ENCODE measurements at regions not wholly inside any gene's neighbourhood (a gene's known extent, or its start where the extent isn't known, plus 50 kb on each side); places are given as distances from the start of the nearest gene placed in this dataset.

- TF ChIP-seq CTCF (conservative IDR thresholded peaks at IDR 0.05; ENCODE audit: low read depth in 2 of 2) (no peak), ZNF114 (CRISPR knock-in tag; IDR thresholded peaks at IDR 0.05) (no peak), EZH2 (IDR thresholded peaks at IDR 0.05; ENCODE audit: low read depth, unreplicated experiment) (no peak), NANOG (IDR thresholded peaks at IDR 0.05; ENCODE audit: borderline replicate concordance) (no peak)
Observed at GRCh38 chr14:101364503-101365328, 196.6 kb upstream of the DIO3 start (continued).

GRCh38 chr14:101365329-101366158 is 195.8 kb upstream of the DIO3 start:
- Mint-ChIP-seq H3K27ac (no peak overlapping the region), H3K4me3 (no peak overlapping the region), H3K4me1 (peaks cover 15% of the 10 kb centered on the region), H3K27me3 (ENCODE audit: insufficient read depth, low read depth, poor library complexity) (peaks cover 8% of the 10 kb centered on the region), H3K36me3 (ENCODE audit: low read depth) (peaks cover 3% of the 10 kb centered on the region; the same call in 1 of the 3 replicates), H3K9me3 (no peaks in the 10 kb centered on the region; the same call in 1 of the 3 replicates)
- Histone ChIP-seq H3K79me2 (replicated peaks; ENCODE audit: insufficient read depth) (no peaks in the 10 kb centered on the region), H3K4me3 (no peak overlapping the region), H3K4me2 (no peak overlapping the region), H3K4me1 (ENCODE audit: insufficient read depth) (no peaks in the 10 kb centered on the region), H3K36me3 (ENCODE audit: insufficient read depth) (no peaks in the 10 kb centered on the region), H3K27ac (ENCODE audit: low read depth) (no peak overlapping the region), H3K9me2 (ENCODE audit: insufficient read depth) (no peaks in the 10 kb centered on the region), H3K27me3 (ENCODE audit: insufficient read depth) (no peaks in the 10 kb centered on the region), H4K20me1 (replicated peaks; ENCODE audit: insufficient read depth) (no peaks in the 10 kb centered on the region), H2AFZ (no peak overlapping the region), H3F3A (replicated peaks; ENCODE audit: low read depth) (no peaks in the 10 kb centered on the region)
- TF ChIP-seq EZH2phosphoT487 (IDR thresholded peaks at IDR 0.05; ENCODE audit: unreplicated experiment) (no peak), STAT1 (IDR thresholded peaks at IDR 0.05; ENCODE audit: unreplicated experiment) (no peak), JUNB (IDR thresholded peaks at IDR 0.05; ENCODE audit: unreplicated experiment) (no peak), POLR2AphosphoS5 (IDR thresholded peaks at IDR 0.05; ENCODE audit: low read depth) (no peak), CREB1 (CRISPR knock-in tag; IDR thresholded peaks at IDR 0.05; ENCODE audit: low read depth) (no peak), NANOG (IDR thresholded peaks at IDR 0.05; ENCODE audit: borderline replicate concordance) (no peak), EZH2 (IDR thresholded peaks at IDR 0.05; ENCODE audit: low read depth, unreplicated experiment) (no peak)
- peak; percentile 23; the same call in 2 of the 3 replicates for ATAC-seq
- DNase-seq (ENCODE audit: low spot score): no peak
